ENCODE measurements at regions not wholly inside any gene's neighbourhood (a gene's known extent, or its start where the extent isn't known, plus 50 kb on each side); places are given as distances from the start of the nearest gene placed in this dataset.

- Mint-ChIP-seq H3K4me1 (ENCODE audit: unreplicated experiment) (no peaks in the 10 kb centered on the region), H3K36me3 (ENCODE audit: low read depth, unreplicated experiment) (no peaks in the 10 kb centered on the region), H3K27ac (ENCODE audit: unreplicated experiment) (no peak overlapping the region), H3K4me3 (ENCODE audit: unreplicated experiment) (no peak overlapping the region), H3K27me3 (ENCODE audit: unreplicated experiment) (no peaks in the 10 kb centered on the region), H3K9me3 (ENCODE audit: unreplicated experiment) (no peaks in the 10 kb centered on the region)
- TF ChIP-seq CTCF (IDR thresholded peaks at IDR 0.05; ENCODE audit: unreplicated experiment), result no peak
- DNase-seq (ENCODE audit: low spot score), result no peak
These were observed 71.6 kb downstream of the ZNF641 start for GRCh38 chr12:48279101-48279500.

- no peak for TF ChIP-seq CTCF (IDR thresholded peaks at IDR 0.05; ENCODE audit: unreplicated experiment)
- H3K4me1 Mint-ChIP-seq (ENCODE audit: unreplicated experiment), result no peaks in the 10 kb centered on the region
- no peaks in the 10 kb centered on the region for H3K9me3 Mint-ChIP-seq (ENCODE audit: unreplicated experiment)
- H3K27me3 Mint-ChIP-seq (ENCODE audit: unreplicated experiment), result no peaks in the 10 kb centered on the region
- no peak overlapping the region for H3K4me3 Mint-ChIP-seq (ENCODE audit: unreplicated experiment)
- DNase-seq (ENCODE audit: low spot score), result no peak
- H3K36me3 Mint-ChIP-seq (ENCODE audit: low read depth, unreplicated experiment), result no peaks in the 10 kb centered on the region
- no peak overlapping the region for H3K27ac Mint-ChIP-seq (ENCODE audit: unreplicated experiment)
These were observed 73.5 kb upstream of the OR10AD1 start for GRCh38 chr12:48276621-48277020.

GRCh38 chr12:48266826-48267225, 63.7 kb upstream of the OR10AD1 start:
- DNase-seq (ENCODE audit: low spot score), result no peak
- H3K36me3 Mint-ChIP-seq (ENCODE audit: low read depth, unreplicated experiment), result no peaks in the 10 kb centered on the region
- no peak overlapping the region for H3K4me3 Mint-ChIP-seq (ENCODE audit: unreplicated experiment)
- H3K27ac Mint-ChIP-seq (ENCODE audit: unreplicated experiment), result no peak overlapping the region
- H3K27me3 Mint-ChIP-seq (ENCODE audit: unreplicated experiment), result peaks cover 6% of the 10 kb centered on the region
- no peak for TF ChIP-seq CTCF (IDR thresholded peaks at IDR 0.05; ENCODE audit: unreplicated experiment)
- H3K4me1 Mint-ChIP-seq (ENCODE audit: unreplicated experiment), result peaks cover 15% of the 10 kb centered on the region
- H3K9me3 Mint-ChIP-seq (ENCODE audit: unreplicated experiment), result no peaks in the 10 kb centered on the region

- H3K36me3 Mint-ChIP-seq (ENCODE audit: low read depth, unreplicated experiment), result no peaks in the 10 kb centered on the region
- no peak for TF ChIP-seq CTCF (IDR thresholded peaks at IDR 0.05; ENCODE audit: unreplicated experiment)
- no peak for DNase-seq (ENCODE audit: low spot score)
- peaks cover 8% of the 10 kb centered on the region for H3K27me3 Mint-ChIP-seq (ENCODE audit: unreplicated experiment)
- H3K4me3 Mint-ChIP-seq (ENCODE audit: unreplicated experiment), result no peak overlapping the region
- H3K9me3 Mint-ChIP-seq (ENCODE audit: unreplicated experiment), result no peaks in the 10 kb centered on the region
- H3K27ac Mint-ChIP-seq (ENCODE audit: unreplicated experiment), result no peak overlapping the region
- peaks cover 15% of the 10 kb centered on the region for H3K4me1 Mint-ChIP-seq (ENCODE audit: unreplicated experiment)
These were observed 62.7 kb upstream of the OR10AD1 start for GRCh38 chr12:48265777-48266176.

- H3K4me1 Mint-ChIP-seq (ENCODE audit: unreplicated experiment), result peaks cover 15% of the 10 kb centered on the region
- H3K27ac Mint-ChIP-seq (ENCODE audit: unreplicated experiment), result peak overlapping the region; percentile 88
- H3K9me3 Mint-ChIP-seq (ENCODE audit: unreplicated experiment), result no peaks in the 10 kb centered on the region
- H3K4me3 Mint-ChIP-seq (ENCODE audit: unreplicated experiment), result no peak overlapping the region
- H3K27me3 Mint-ChIP-seq (ENCODE audit: unreplicated experiment), result peaks cover 8% of the 10 kb centered on the region
- DNase-seq (ENCODE audit: low spot score), result no peak
- H3K36me3 Mint-ChIP-seq (ENCODE audit: low read depth, unreplicated experiment), result no peaks in the 10 kb centered on the region
- TF ChIP-seq CTCF (IDR thresholded peaks at IDR 0.05; ENCODE audit: unreplicated experiment), result no peak
These were observed 60.5 kb upstream of the OR10AD1 start for GRCh38 chr12:48263617-48264016.
